Left lung (tissue), 4 donors: ENCODE measurements at regions not wholly inside any gene's neighbourhood (a gene's known extent, or its start where the extent isn't known, plus 50 kb on each side); places are given as distances from the start of the nearest gene placed in this dataset.

Experiments used
- ATAC-seq: fragments of 200-7000 bp; cut with Tn5 transposase; one replicate; pipeline ENCODE4 v1.9.1; 2020; ENCODE audit warnings: moderate library complexity
- DNase-seq, 4 donors: peaks; one replicate each; pipeline ENCODE4 v3.0.0-alpha.2; 2013 to 2020
- H3K27ac ChIP-seq, 2 donors: fragments of 200-600 bp; sonication (generic) in 1 of 2; one replicate each; pipeline versions ENCODE4 v1.5.0 to v1.8.0; 2020 to 2021
- H3K27me3 ChIP-seq, 2 donors: fragments of 200-600 bp; sonication (generic) in 1 of 2; one replicate each; pipeline versions ENCODE4 v1.5.0 to v1.8.0; 2020 to 2021
- H3K36me3 ChIP-seq, 2 donors: fragments of 200-600 bp; sonication (generic) in 1 of 2; one replicate each; pipeline versions ENCODE4 v1.5.0 to v1.8.0; 2020 to 2021
- H3K4me1 ChIP-seq, 2 donors: fragments of 200-600 bp; one replicate each; pipeline ENCODE4 v1.8.0; 2021
- H3K4me3 ChIP-seq, 2 donors: fragments of 200-600 bp; sonication (generic) in 1 of 2; one replicate each; pipeline versions ENCODE4 v1.5.0 to v1.8.0; 2020 to 2021; ENCODE audit warnings: mild to moderate bottlenecking in 1 of 2
- H3K9me3 ChIP-seq, 2 donors: fragments of 200-600 bp; sonication (generic) in 1 of 2; one replicate each; pipeline versions ENCODE4 v1.5.0 to v1.8.0; 2020 to 2021
- intact Hi-C, 2 donors: fragments of 100-400 bp; cut with DNase I; formaldehyde crosslinking; loops; one replicate each; pipeline versions ENCODE4 v1.11.2 to v1.14.2; 2022
- TF ChIP-seq, protein P1 (sequence below), 2 donors: fragments of 200-600 bp; sonication (generic) in 1 of 2; IDR thresholded peaks; one replicate each; pipeline versions ENCODE4 v1.5.0 to v1.8.0; 2021; ENCODE audit warnings: antibody characterized with exemption in 2 of 2
- donor health status: DM: no; HTN: yes; CAD: no.
- donor health status: DM: no; HTN: no; CAD: no.

DNA sequence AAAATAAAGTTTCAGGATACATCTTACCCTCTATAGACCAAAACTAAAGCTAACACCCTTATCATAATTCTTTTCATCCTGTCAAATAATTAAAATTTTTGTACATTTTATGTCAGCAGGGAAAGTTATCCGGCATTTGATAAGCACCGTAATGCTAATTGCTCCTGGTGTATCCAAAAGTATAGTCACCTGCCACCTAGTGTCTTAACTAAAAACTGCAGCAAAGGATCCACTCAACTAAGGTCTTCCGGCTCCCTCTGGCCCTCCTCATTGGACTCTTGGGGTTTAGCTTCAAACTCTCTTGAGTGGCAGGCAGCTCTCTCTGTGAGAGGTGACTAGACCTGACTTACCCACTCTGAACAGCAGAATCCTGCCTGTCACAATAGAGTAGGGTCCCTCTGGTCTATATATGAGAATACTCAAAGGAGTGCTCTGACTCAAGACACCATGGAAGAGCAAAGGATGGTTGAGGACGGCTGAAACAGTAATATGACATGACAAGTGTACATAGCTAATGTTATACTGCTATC, 60.4 kb upstream of the CAST start:
- no peaks in the 10 kb centered on the region for H3K4me1 ChIP-seq
- no peak overlapping the region for H3K4me3 ChIP-seq
- H3K27me3 ChIP-seq = no peaks in the 10 kb centered on the region
- ATAC-seq = peak; percentile 93
- TF ChIP-seq, protein P1, sequence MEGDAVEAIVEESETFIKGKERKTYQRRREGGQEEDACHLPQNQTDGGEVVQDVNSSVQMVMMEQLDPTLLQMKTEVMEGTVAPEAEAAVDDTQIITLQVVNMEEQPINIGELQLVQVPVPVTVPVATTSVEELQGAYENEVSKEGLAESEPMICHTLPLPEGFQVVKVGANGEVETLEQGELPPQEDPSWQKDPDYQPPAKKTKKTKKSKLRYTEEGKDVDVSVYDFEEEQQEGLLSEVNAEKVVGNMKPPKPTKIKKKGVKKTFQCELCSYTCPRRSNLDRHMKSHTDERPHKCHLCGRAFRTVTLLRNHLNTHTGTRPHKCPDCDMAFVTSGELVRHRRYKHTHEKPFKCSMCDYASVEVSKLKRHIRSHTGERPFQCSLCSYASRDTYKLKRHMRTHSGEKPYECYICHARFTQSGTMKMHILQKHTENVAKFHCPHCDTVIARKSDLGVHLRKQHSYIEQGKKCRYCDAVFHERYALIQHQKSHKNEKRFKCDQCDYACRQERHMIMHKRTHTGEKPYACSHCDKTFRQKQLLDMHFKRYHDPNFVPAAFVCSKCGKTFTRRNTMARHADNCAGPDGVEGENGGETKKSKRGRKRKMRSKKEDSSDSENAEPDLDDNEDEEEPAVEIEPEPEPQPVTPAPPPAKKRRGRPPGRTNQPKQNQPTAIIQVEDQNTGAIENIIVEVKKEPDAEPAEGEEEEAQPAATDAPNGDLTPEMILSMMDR (IDR thresholded peaks at IDR 0.05) = peak; percentile 75 to 83
- H3K36me3 ChIP-seq = no peaks in the 10 kb centered on the region
- H3K9me3 ChIP-seq = no peaks in the 10 kb centered on the region
- DNase-seq = peak in 2 of 4 donors; percentile 49 to 67
- intact Hi-C loops = loop anchor here in 1 of 2 donors (5.0 kb wide), 1 partner anchor 254 kb away; no protein-coding TSS in a partner anchor
- no peak overlapping the region for H3K27ac ChIP-seq

DNA sequence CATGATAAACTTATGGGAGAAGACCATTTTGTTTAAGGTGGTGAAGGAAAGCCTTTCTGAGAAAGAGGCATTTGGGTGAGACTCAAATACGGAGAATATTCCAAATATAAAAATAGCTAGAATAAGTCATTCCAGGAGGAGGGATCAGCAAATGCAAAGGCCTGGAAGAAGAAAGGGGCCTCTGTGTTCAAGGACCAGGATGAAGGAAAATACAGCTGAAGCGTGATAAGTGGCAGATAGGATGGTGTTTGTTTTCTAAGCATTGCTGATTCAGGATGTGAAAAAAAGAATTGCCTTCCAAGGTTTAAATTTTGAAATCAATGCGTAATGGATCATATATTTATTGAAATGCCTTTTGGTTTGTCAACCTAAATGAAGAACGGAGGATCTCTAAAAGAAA, 59.4 kb upstream of the CAST start:
- no peaks in the 10 kb centered on the region for H3K9me3 ChIP-seq
- no peaks in the 10 kb centered on the region for H3K27me3 ChIP-seq
- no peak overlapping the region for H3K4me3 ChIP-seq
- DNase-seq (no peak), ATAC-seq (no peak)
- no peak overlapping the region for H3K27ac ChIP-seq
- H3K36me3 ChIP-seq = no peaks in the 10 kb centered on the region
- intact Hi-C loops = loop anchor here in 1 of 2 donors (5.0 kb wide), 1 partner anchor 255 kb away; no protein-coding TSS in a partner anchor
- TF ChIP-seq, protein P1 (IDR thresholded peaks at IDR 0.05) = no peak
- H3K4me1 ChIP-seq = no peaks in the 10 kb centered on the region

DNA sequence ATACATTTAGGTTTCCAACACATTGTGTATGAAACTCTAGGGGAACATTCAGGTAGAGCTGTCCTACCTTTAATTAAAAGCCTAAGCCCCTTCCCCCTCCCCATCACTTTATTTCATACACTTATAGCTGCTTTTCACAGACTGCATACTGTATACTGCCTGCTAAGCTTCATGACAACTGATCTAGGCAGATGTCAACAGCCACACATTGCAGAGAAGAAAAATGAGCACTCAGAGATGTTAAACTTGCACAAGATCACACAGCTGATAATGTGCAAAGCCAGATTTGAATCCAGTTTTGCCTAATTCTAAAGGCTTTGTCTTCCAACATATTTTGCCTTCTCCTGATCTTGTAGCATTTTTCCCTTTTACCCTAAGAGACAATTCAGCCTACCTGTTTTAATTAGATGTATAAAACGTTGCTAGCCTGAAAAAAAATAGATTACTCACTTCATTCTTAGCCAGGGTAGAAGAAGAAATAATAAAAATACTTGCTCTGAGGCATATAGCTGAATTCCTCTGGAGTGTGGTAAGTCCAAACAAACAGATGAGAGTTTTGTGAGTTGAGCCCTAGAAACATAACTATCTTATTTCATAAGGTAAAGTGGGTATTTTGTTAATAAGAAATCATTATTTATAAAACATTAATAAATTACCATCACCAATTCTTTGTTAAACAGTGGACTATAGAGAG, 56.9 kb upstream of the CAST start:
- H3K4me1 ChIP-seq = no peaks in the 10 kb centered on the region
- ATAC-seq (no peak), DNase-seq (no peak)
- no peaks in the 10 kb centered on the region for H3K9me3 ChIP-seq
- no peaks in the 10 kb centered on the region for H3K27me3 ChIP-seq
- intact Hi-C loops = no loop called here
- H3K27ac ChIP-seq = no peak overlapping the region
- H3K36me3 ChIP-seq = no peaks in the 10 kb centered on the region
- no peak overlapping the region for H3K4me3 ChIP-seq
- TF ChIP-seq, protein P1 (IDR thresholded peaks at IDR 0.05) = no peak

DNA sequence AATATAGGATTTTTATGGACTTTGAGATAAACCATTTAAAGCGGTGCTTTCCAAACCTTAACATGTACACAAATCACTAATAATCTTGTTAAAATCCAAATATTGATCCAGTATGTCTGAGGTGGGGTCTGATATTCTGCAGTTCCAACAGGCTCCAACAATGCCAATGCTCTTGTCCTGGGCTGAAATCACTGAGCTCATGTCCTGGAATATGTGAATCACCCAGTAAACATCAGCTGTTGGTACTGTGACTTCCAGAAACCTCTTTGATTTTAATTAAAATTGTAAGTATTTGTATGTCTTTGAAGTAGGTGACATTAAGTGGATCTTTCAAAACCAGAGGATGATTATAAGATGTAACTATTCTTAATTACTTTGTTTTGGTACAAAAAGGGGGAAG, 52.8 kb upstream of the CAST start:
- ATAC-seq (no peak), DNase-seq (no peak)
- intact Hi-C loops = no loop called here
- Histone ChIP-seq H3K27me3 (no peaks in the 10 kb centered on the region), H3K4me3 (no peak overlapping the region), H3K36me3 (no peaks in the 10 kb centered on the region), H3K4me1 (peaks cover 2 to 9% of the 10 kb centered on the region in 2 donors), H3K9me3 (no peaks in the 10 kb centered on the region), H3K27ac (no peak overlapping the region)
- TF ChIP-seq, protein P1 (IDR thresholded peaks at IDR 0.05) = no peak

DNA sequence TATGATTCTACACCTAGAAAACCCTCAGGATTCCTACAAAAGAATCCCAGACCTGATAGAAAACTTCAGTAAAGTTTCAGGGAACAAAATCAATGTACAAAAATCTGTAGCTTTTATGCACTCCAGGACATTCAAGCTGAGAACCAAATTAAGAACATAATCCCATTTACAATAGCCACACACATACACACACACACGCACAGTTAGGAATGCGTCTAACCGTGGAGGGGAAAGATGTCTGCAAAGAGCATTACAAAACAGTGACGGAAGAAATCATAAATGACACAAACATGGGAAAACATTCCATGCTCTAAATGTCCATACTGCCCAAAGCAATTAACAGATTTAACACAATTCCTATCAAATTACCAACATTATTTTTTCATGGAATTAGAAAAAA, 51.4 kb upstream of the CAST start:
- ATAC-seq (no peak), DNase-seq (no peak)
- Histone ChIP-seq H3K4me3 (no peak overlapping the region), H3K9me3 (no peaks in the 10 kb centered on the region), H3K36me3 (no peaks in the 10 kb centered on the region), H3K27ac (no peak overlapping the region), H3K4me1 (peaks cover 2 to 17% of the 10 kb centered on the region in 2 donors), H3K27me3 (no peaks in the 10 kb centered on the region)
- intact Hi-C loops = loop anchor here in 1 of 2 donors (10.0 kb wide), 1 partner anchor 74 kb away; no protein-coding TSS in a partner anchor
- TF ChIP-seq, protein P1 (IDR thresholded peaks at IDR 0.05) = no peak
